H1 (cell line): ENCODE measurements at regions not wholly inside any gene's neighbourhood (a gene's known extent, or its start where the extent isn't known, plus 50 kb on each side); places are given as distances from the start of the nearest gene placed in this dataset.

Experiments
- CHD2 ChIP-seq: IDR thresholded peaks from 2 replicates; pipeline ENCODE4 v1.6.1; 2012; ENCODE audit warnings: low read length, improper control_type of control experiment
- CTBP2 ChIP-seq: IDR thresholded peaks from 2 replicates; pipeline ENCODE4 v1.7.0; 2011; ENCODE audit warnings: borderline replicate concordance, mild to moderate bottlenecking, moderate library complexity, mixed read lengths, low read length; ENCODE audit not compliant: insufficient read depth, insufficient read length
- KDM1A ChIP-seq: fragments of 200-600, 300-600 bp; sonication (generic); IDR thresholded peaks from 2 replicates; pipeline ENCODE4 v1.7.1; 2016; ENCODE audit warnings: mild to moderate bottlenecking, low read length, borderline replicate concordance
- POU5F1 ChIP-seq: IDR thresholded peaks from 2 replicates; pipeline ENCODE4 v1.6.1; 2011; ENCODE audit warnings: low read depth, mild to moderate bottlenecking, low read length, moderate library complexity
- TF ChIP-seq, protein P1 (sequence below): IDR thresholded peaks from 2 replicates; pipeline ENCODE4 v1.6.1; 2012; ENCODE audit warnings: low read length, inconsistent platforms
- TF ChIP-seq, protein P2 (sequence below): IDR thresholded peaks from 2 replicates; pipeline ENCODE4 v1.6.1; 2011; ENCODE audit warnings: low read length, improper control_type of control experiment

DNA sequence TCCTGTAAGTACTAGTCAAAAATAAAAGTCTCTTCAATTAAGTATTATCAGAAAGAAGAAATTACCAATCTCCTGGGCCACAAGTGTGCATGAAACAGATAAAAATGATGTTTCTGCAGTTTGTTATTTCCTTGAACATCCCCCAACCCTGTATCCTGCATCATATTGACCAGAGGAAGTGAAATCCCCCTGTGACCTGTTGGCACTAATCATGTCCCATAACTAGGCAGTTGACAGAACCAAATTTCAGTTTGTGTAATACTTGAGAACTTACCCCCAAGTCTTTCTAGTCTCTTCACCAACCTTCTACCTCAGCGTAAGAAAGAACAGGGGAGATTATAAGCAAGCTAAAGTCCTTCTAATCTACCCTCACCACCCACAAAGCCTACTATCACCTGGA, 368.2 kb upstream of the PDE4D start (continued):
- TF ChIP-seq, protein P1, sequence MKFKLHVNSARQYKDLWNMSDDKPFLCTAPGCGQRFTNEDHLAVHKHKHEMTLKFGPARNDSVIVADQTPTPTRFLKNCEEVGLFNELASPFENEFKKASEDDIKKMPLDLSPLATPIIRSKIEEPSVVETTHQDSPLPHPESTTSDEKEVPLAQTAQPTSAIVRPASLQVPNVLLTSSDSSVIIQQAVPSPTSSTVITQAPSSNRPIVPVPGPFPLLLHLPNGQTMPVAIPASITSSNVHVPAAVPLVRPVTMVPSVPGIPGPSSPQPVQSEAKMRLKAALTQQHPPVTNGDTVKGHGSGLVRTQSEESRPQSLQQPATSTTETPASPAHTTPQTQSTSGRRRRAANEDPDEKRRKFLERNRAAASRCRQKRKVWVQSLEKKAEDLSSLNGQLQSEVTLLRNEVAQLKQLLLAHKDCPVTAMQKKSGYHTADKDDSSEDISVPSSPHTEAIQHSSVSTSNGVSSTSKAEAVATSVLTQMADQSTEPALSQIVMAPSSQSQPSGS = no peak
- TF ChIP-seq CTBP2 (no peak), POU5F1 (no peak), KDM1A (no peak), CHD2 (no peak)
- TF ChIP-seq, protein P2, sequence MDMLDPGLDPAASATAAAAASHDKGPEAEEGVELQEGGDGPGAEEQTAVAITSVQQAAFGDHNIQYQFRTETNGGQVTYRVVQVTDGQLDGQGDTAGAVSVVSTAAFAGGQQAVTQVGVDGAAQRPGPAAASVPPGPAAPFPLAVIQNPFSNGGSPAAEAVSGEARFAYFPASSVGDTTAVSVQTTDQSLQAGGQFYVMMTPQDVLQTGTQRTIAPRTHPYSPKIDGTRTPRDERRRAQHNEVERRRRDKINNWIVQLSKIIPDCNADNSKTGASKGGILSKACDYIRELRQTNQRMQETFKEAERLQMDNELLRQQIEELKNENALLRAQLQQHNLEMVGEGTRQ = no peak
